GM12872 (cell line): ENCODE measurements at regions not wholly inside any gene's neighbourhood (a gene's known extent, or its start where the extent isn't known, plus 50 kb on each side); places are given as distances from the start of the nearest gene placed in this dataset.

Source experiments
- CTCF ChIP-seq: IDR thresholded peaks from 3 replicates; pipeline ENCODE4 v1.5.1; 2011; ENCODE audit warnings: low read depth, mild to moderate bottlenecking, low read length, moderate library complexity; ENCODE audit not compliant: insufficient read depth

- TF ChIP-seq CTCF, result no peak
Measured at GRCh38 chr2:210782222-210782621, 225.8 kb downstream of the CPS1 start.

- no peak for TF ChIP-seq CTCF
Measured at GRCh38 chr2:210792000-210792399, 235.6 kb downstream of the CPS1 start.

- no peak for TF ChIP-seq CTCF
Measured at GRCh38 chr2:210795506-210795905, 239.1 kb downstream of the CPS1 start.

GRCh38 chr2:210798180-210798579 is 241.8 kb downstream of the CPS1 start:
- no peak for TF ChIP-seq CTCF

- TF ChIP-seq CTCF, result no peak
Measured at GRCh38 chr2:210814251-210815025, 258.0 kb downstream of the CPS1 start.

- TF ChIP-seq CTCF, result no peak
Measured at GRCh38 chr2:210816769-210817168, 260.4 kb downstream of the CPS1 start.

GRCh38 chr2:210818473-210818872 is 262.1 kb downstream of the CPS1 start:
- TF ChIP-seq CTCF, result no peak
